MCF 10A (cell line): ENCODE measurements at regions not wholly inside any gene's neighbourhood (a gene's known extent, or its start where the extent isn't known, plus 50 kb on each side); places are given as distances from the start of the nearest gene placed in this dataset.

Experiments
- BruUV-seq: library from RNA; stranded (reverse); fragments of 400-500 nt; replicated peaks from 2 replicates; lab custom pipeline; 2021; lab: Mats Ljungman, UMichigan
- CTCF ChIA-PET: fragments of 300-600 bp; sonication (Branson Sonifier 250); formaldehyde crosslinking; extraction: SDS; loops from one replicate; lab custom pipeline; 2021; ENCODE audit warnings: antibody characterized with exemption, inconsistent platforms; lab: Yijun Ruan, JAX
- POLR2A ChIA-PET: fragments of 300-600, 350-650 bp; sonication (Branson Sonifier 250); formaldehyde crosslinking; extraction: SDS; loops from one replicate; lab custom pipeline; 2020; ENCODE audit warnings: antibody characterized with exemption, inconsistent platforms; lab: Yijun Ruan, JAX
- DNase-seq: peaks from one replicate; pipeline ENCODE4 v3.0.0-alpha.2; 2018; ENCODE audit not compliant: unreplicated experiment
- H3K27ac Mint-ChIP-seq: one replicate; pipeline ENCODE4 v1.8.0; 2022; ENCODE audit warnings: mild to moderate bottlenecking, low read depth, mixed read lengths; ENCODE audit not compliant: unreplicated experiment
- H3K27me3 Mint-ChIP-seq: one replicate; pipeline ENCODE4 v1.8.0; 2022; ENCODE audit warnings: mixed read lengths; ENCODE audit not compliant: insufficient read depth, unreplicated experiment
- H3K36me3 Mint-ChIP-seq: one replicate; pipeline ENCODE4 v1.8.0; 2022; ENCODE audit warnings: mild to moderate bottlenecking, moderate library complexity, mixed read lengths; ENCODE audit not compliant: insufficient read depth, unreplicated experiment
- H3K4me1 Mint-ChIP-seq: one replicate; pipeline ENCODE4 v1.8.0; 2022; ENCODE audit warnings: mixed read lengths; ENCODE audit not compliant: insufficient read depth, unreplicated experiment
- H3K4me3 Mint-ChIP-seq: one replicate; pipeline ENCODE4 v1.8.0; 2022; ENCODE audit warnings: mild to moderate bottlenecking, moderate library complexity, mixed read lengths; ENCODE audit not compliant: unreplicated experiment
- H3K9me3 Mint-ChIP-seq: one replicate; pipeline ENCODE4 v1.8.0; 2022; ENCODE audit warnings: mixed read lengths; ENCODE audit not compliant: unreplicated experiment
- intact Hi-C: fragments of 100-400 bp; cut with micrococcal nuclease; formaldehyde crosslinking; loops from 2 replicates; pipeline ENCODE4 v1.14.1; 2022
- TF ChIP-seq, protein P1 (sequence below): fragments of 200-600 bp; IDR thresholded peaks from one replicate; pipeline ENCODE4 v1.8.0; 2022; ENCODE audit warnings: antibody characterized with exemption, mild to moderate bottlenecking; ENCODE audit not compliant: unreplicated experiment

DNA sequence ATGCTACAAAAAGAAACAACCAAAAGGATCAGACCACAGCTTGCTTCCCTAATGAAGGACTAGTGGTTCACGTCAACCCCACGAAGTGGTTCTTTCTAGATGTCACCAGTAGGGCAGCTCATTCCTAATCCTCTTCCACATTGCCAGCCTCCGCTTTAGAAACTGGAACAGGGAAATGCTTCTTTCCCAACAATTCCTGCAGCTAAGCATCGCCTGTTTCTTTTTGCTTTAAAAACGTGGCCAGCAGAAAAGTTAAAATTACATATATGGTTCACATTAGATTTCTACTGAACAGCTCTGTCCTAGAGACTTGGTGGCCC is 100.2 kb downstream of the MTX3 start:
- H3K4me3 Mint-ChIP-seq = no peak overlapping the region
- H3K4me1 Mint-ChIP-seq = no peaks in the 10 kb centered on the region
- H3K36me3 Mint-ChIP-seq = no peaks in the 10 kb centered on the region
- TF ChIP-seq, protein P1, sequence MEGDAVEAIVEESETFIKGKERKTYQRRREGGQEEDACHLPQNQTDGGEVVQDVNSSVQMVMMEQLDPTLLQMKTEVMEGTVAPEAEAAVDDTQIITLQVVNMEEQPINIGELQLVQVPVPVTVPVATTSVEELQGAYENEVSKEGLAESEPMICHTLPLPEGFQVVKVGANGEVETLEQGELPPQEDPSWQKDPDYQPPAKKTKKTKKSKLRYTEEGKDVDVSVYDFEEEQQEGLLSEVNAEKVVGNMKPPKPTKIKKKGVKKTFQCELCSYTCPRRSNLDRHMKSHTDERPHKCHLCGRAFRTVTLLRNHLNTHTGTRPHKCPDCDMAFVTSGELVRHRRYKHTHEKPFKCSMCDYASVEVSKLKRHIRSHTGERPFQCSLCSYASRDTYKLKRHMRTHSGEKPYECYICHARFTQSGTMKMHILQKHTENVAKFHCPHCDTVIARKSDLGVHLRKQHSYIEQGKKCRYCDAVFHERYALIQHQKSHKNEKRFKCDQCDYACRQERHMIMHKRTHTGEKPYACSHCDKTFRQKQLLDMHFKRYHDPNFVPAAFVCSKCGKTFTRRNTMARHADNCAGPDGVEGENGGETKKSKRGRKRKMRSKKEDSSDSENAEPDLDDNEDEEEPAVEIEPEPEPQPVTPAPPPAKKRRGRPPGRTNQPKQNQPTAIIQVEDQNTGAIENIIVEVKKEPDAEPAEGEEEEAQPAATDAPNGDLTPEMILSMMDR = no peak
- ChIA-PET CTCF (interaction anchor here (0.9 kb wide), 1 partner anchor 258 kb away, joined by 3 read pairs; no protein-coding TSS in a partner anchor), POLR2A (no interaction called here)
- intact Hi-C loops = no loop called here
- BruUV-seq = no TSS peak
- H3K9me3 Mint-ChIP-seq = no peaks in the 10 kb centered on the region
- peaks cover 15% of the 10 kb centered on the region for H3K27me3 Mint-ChIP-seq
- no peak overlapping the region for H3K27ac Mint-ChIP-seq
- DNase-seq = no peak

DNA sequence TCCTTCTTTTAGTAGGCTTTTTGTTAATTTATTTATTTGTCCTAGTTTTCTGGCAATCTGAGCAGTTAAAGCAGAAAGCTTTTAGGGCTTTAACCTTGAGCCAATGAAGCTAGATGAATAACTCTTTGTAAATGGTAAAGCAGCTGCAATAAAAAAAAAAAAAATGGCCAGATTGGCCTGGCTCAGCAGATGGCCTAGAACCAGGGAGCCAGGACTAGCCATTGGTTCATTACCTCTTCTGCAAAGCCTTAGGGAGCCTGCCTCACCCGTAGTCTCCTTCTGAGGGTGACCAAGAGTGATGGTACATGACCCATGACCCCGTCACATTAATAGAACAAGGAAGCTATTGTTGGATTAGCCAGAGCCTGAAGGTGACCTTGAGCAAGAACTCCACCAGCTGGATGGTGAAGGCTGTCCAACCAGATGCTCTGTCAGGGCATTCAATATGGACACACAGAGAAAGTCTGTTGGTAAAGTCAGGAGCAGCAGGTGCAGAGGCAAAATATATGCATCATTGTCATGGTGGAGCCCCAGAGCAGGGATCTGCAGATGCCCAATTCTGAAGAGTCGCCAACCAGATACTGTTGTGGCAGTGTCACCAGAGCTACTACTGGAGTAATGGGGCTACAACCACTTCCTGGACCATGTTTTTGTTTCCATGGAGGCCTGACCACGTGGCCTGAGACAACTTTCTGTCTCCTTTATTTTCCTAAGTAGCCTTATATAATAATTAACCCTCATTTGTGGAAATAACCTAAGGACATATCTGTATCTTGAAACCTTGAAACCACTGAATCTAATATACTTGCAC is 100.7 kb downstream of the MTX3 start:
- intact Hi-C loops = no loop called here
- H3K27me3 Mint-ChIP-seq = peaks cover 13% of the 10 kb centered on the region
- H3K36me3 Mint-ChIP-seq = no peaks in the 10 kb centered on the region
- TF ChIP-seq, protein P1 = no peak
- DNase-seq = no peak
- H3K9me3 Mint-ChIP-seq = no peaks in the 10 kb centered on the region
- no TSS peak for BruUV-seq
- ChIA-PET CTCF (interaction anchor here (0.6 to 0.9 kb wide), 2 partner anchors 258 to 431 kb away, joined by 3 read pairs; no protein-coding TSS in a partner anchor), POLR2A (interaction anchor here (0.7 kb wide), 1 partner anchor 39 kb away, joined by 3 read pairs; no protein-coding TSS in a partner anchor)
- no peak overlapping the region for H3K4me3 Mint-ChIP-seq
- no peak overlapping the region for H3K27ac Mint-ChIP-seq
- no peaks in the 10 kb centered on the region for H3K4me1 Mint-ChIP-seq

- H3K4me1 Mint-ChIP-seq = no peaks in the 10 kb centered on the region
- BruUV-seq = no TSS peak
- no peak overlapping the region for H3K27ac Mint-ChIP-seq
- H3K36me3 Mint-ChIP-seq = no peaks in the 10 kb centered on the region
- no peaks in the 10 kb centered on the region for H3K27me3 Mint-ChIP-seq
- no peak overlapping the region for H3K4me3 Mint-ChIP-seq
- ChIA-PET POLR2A (no interaction called here), CTCF (no interaction called here)
- H3K9me3 Mint-ChIP-seq = no peaks in the 10 kb centered on the region
- TF ChIP-seq, protein P1 = no peak
- DNase-seq = no peak
- intact Hi-C loops = no loop called here
These were observed 102.4 kb downstream of the MTX3 start for GRCh38 chr5:79888643-79889042.

DNA sequence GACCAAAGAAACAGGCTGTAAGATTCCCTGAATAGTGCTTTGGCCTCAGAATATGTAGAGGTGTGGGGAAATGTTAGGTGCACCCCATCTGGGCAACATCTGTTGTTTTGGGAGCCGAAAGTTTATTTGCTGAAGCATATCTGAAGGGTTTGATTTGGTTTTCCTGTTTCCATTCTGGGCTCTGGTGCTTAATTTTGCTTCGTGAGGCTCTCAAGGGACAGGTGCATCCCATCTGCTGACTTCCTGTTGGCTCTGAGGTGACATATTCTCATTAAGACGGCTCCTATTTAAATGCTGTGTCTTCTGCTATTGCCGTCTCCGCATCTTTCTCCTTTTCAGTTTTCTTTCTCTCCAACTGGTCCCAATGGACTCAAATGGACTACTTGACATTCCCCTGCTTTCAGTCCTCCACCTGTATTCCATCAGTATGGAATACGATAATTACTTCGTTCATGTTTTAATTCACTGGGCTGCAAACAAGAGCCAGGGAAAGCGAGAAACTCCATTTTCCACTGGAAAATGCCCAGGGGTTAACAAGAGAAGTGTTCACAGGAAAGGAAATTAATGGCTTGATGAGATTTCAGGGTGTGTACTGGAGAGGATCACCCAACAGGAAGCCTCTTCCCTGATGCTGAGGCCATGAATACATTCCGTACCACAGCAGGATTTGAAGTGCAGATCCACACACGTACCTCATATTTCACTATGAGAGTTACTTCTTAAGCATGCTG is 104.0 kb downstream of the MTX3 start:
- H3K27ac Mint-ChIP-seq = no peak overlapping the region
- CTCF ChIA-PET = no interaction called here
- POLR2A ChIA-PET = no interaction called here
- intact Hi-C loops = no loop called here
- no TSS peak for BruUV-seq
- H3K9me3 Mint-ChIP-seq = no peaks in the 10 kb centered on the region
- no peaks in the 10 kb centered on the region for H3K36me3 Mint-ChIP-seq
- TF ChIP-seq, protein P1 = no peak
- H3K27me3 Mint-ChIP-seq = no peaks in the 10 kb centered on the region
- H3K4me3 Mint-ChIP-seq = no peak overlapping the region
- no peaks in the 10 kb centered on the region for H3K4me1 Mint-ChIP-seq
- DNase-seq = no peak
